B cell (primary cell): ENCODE measurements at regions not wholly inside any gene's neighbourhood (a gene's known extent, or its start where the extent isn't known, plus 50 kb on each side); places are given as distances from the start of the nearest gene placed in this dataset.

Experiments used
- ATAC-seq: fragments of 200-7000 bp; cut with Tn5 transposase; one replicate; pipeline ENCODE4 v1.10.0; 2021; ENCODE audit warnings: low read depth, mild to moderate bottlenecking, moderate number of reproducible peaks, moderate library complexity
- CTCF ChIA-PET: fragments of 350-600 bp; sonication (Branson Sonifier 250); formaldehyde crosslinking; loops from one replicate; lab custom pipeline; 2021; ENCODE audit warnings: antibody characterized with exemption, inconsistent platforms; lab: Charles Lee
- POLR2A ChIA-PET: fragments of 350-600 bp; sonication (Branson Sonifier 250); formaldehyde crosslinking; loops from one replicate; lab custom pipeline; 2021; ENCODE audit warnings: antibody characterized with exemption; lab: Charles Lee
- DNase-seq: peaks from one replicate; pipeline ENCODE4 v3.0.0; 2013
- H2AFZ ChIP-seq: 2 replicates; pipeline ENCODE4 v1.6.1; 2012; ENCODE audit warnings: mild to moderate bottlenecking, low read depth, low read length; ENCODE audit not compliant: insufficient read depth, poor library complexity, severe bottlenecking
- H3K27ac ChIP-seq, 2 donors: 1 replicate in 1 of 2; 2 replicates in 1 of 2; pipeline ENCODE4 v1.5.1; 2012 to 2013; ENCODE audit warnings: low read length in 2 of 2, mild to moderate bottlenecking in 2 of 2, moderate library complexity in 1 of 2
- H3K27me3 ChIP-seq, 4 experiments: fragments of 200-600 bp in 1 of 4; sonication (generic) in 1 of 4; replicated peaks in 1 of 4; 1 replicate in 2 of 4; 2 replicates in 2 of 4; pipeline versions ENCODE4 v1.6.1 to v1.7.0; 2013 to 2016; ENCODE audit warnings: low read length in 3 of 4, mild to moderate bottlenecking in 2 of 4, mixed read lengths in 1 of 4, moderate library complexity in 1 of 4; ENCODE audit not compliant: insufficient read depth in 4 of 4, control insufficient read depth in 3 of 4; ENCODE audit errors: control extremely low read depth in 1 of 4
- H3K36me3 ChIP-seq, 2 experiments: replicated peaks in 1 of 2; 1 replicate in 1 of 2; 2 replicates in 1 of 2; pipeline versions ENCODE4 v1.6.1 to v1.7.1; 2013; ENCODE audit warnings: low read length in 1 of 2; ENCODE audit not compliant: insufficient read depth in 2 of 2, control insufficient read depth in 1 of 2; ENCODE audit errors: control extremely low read depth in 1 of 2, extremely low read depth in 1 of 2
- H3K4me1 ChIP-seq, 2 donors: fragments of 200-600 bp in 1 of 2; sonication (generic) in 1 of 2; 1 replicate in 1 of 2; 2 replicates in 1 of 2; pipeline versions ENCODE4 v1.5.1 to v1.6.1; 2013 to 2017; ENCODE audit warnings: low read length in 2 of 2; ENCODE audit not compliant: control insufficient read depth in 2 of 2, insufficient read depth in 2 of 2
- H3K4me2 ChIP-seq: replicated peaks from 2 replicates; pipeline ENCODE3; 2012; ENCODE audit warnings: mild to moderate bottlenecking, low read depth, low read length; ENCODE audit not compliant: poor library complexity, severe bottlenecking
- H3K4me3 ChIP-seq, 5 experiments: fragments of 200-600 bp in 1 of 5; sonication (generic) in 1 of 5; 1 replicate in 3 of 5; 2 replicates in 2 of 5; pipeline versions ENCODE4 v1.5.1 to v1.7.0; 2011 to 2016; ENCODE audit warnings: low read length in 4 of 5, mild to moderate bottlenecking in 4 of 5, low read depth in 2 of 5, control low read depth in 1 of 5, moderate library complexity in 1 of 5; ENCODE audit not compliant: insufficient read depth in 1 of 5; ENCODE audit errors: control extremely low read depth in 1 of 5, extremely low read depth in 1 of 5
- H3K79me2 ChIP-seq: fragments of 200-600 bp; sonication (generic); one replicate; pipeline ENCODE4 v1.6.0; 2016; ENCODE audit warnings: low read length; ENCODE audit not compliant: control insufficient read depth, insufficient read depth
- H3K9ac ChIP-seq: fragments of 200-600 bp; sonication (generic); 2 replicates; pipeline ENCODE4 v1.6.1; 2017; ENCODE audit warnings: mild to moderate bottlenecking, low read length, moderate library complexity
- H3K9me3 ChIP-seq, 3 donors: one replicate each; pipeline versions ENCODE4 v1.6.1 to v1.7.1; 2013; ENCODE audit warnings: low read length in 2 of 3; ENCODE audit not compliant: control insufficient read depth in 2 of 3, insufficient read depth in 1 of 3; ENCODE audit errors: control extremely low read depth in 1 of 3
- H4K20me1 ChIP-seq: 2 replicates; pipeline ENCODE4 v1.6.0; 2012; ENCODE audit warnings: mild to moderate bottlenecking, low read length; ENCODE audit not compliant: insufficient read depth, control insufficient read depth, poor library complexity, severe bottlenecking
- H3K27ac Mint-ChIP-seq: one replicate; pipeline ENCODE4 v1.8.0; 2021; ENCODE audit warnings: mixed read lengths
- H3K27me3 Mint-ChIP-seq: one replicate; pipeline ENCODE4 v1.8.0; 2021; ENCODE audit warnings: mixed read lengths
- H3K4me1 Mint-ChIP-seq: one replicate; pipeline ENCODE4 v1.8.0; 2021; ENCODE audit warnings: mixed read lengths
- H3K4me3 Mint-ChIP-seq: one replicate; pipeline ENCODE4 v1.8.0; 2021; ENCODE audit warnings: mixed read lengths
- H3K9me3 Mint-ChIP-seq: one replicate; pipeline ENCODE4 v1.8.0; 2022; ENCODE audit warnings: mixed read lengths; ENCODE audit not compliant: insufficient read depth
- CTCF ChIP-seq: fragments of 200-600 bp; IDR thresholded peaks from one replicate; pipeline ENCODE4 v1.8.0; 2022; ENCODE audit warnings: antibody characterized with exemption, mild to moderate bottlenecking
- EZH2 ChIP-seq: IDR thresholded peaks from 2 replicates; pipeline ENCODE4 v1.6.1; 2012; ENCODE audit warnings: borderline replicate concordance, low read depth, mild to moderate bottlenecking, moderate library complexity, low read length; ENCODE audit not compliant: insufficient read depth, poor library complexity, severe bottlenecking
- WGBS: methylation state at CpG from one replicate; pipeline ENCODE4 v1.1.5; 2013; ENCODE audit warnings: missing lambda C conversion rate; ENCODE audit not compliant: insufficient coverage; 5-methylcytosine and 5-hydroxymethylcytosine counted together
- intact Hi-C: fragments of 100-400 bp; cut with micrococcal nuclease; formaldehyde crosslinking; loops from one replicate; pipeline ENCODE4 v1.10.0; 2022

DNA sequence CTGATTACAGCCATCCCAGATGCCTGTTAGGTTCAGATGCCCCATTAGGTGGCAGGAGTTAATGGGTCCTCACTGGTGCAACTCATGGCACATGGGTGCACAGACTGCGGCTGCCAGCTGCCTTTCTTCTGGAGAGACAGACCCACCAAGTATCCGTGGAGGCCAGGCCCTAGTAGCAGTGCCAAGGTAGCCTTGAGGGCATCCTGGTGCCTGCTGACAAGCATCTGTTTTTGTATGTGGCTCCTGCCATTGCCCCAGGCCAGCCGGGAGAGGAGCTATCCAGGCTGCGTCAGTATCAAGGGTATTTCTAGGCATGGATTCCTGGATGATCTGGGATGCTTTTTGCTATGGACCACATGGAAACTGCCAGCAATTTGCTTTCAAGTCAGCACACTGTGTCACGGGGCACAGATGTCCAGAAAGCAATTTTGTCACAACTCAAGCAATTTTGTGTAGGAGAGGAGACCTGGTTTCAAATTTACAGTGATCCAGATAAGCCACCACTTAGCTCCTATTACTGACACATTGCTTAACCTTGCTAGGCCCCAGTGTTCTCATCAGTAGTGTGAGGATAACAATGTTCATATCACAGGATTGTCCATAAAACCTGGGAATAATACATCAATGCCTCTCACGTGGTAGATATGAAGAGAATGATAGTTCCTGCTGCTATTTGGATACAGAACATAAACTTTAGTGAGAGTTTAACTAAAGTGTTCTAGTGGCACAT lies 815.1 kb upstream of the RAB6C start:
- DNase-seq (no peak), ATAC-seq (no peak)
- CTCF ChIA-PET, result no interaction called here
- H4K20me1 ChIP-seq, result no peaks in the 10 kb centered on the region
- no peaks in the 10 kb centered on the region for H3K27me3 ChIP-seq
- 91% methylated on average over 4 of the region's 6 CpGs for whole genome bisulfite sequencing
- no peak overlapping the region for H3K9ac ChIP-seq
- H3K9me3 ChIP-seq, result no peaks in the 10 kb centered on the region
- no peak overlapping the region for H3K27ac Mint-ChIP-seq
- no peak overlapping the region for H3K4me3 Mint-ChIP-seq
- TF ChIP-seq CTCF (no peak), EZH2 (no peak)
- H2AFZ ChIP-seq, result no peak overlapping the region
- H3K27me3 Mint-ChIP-seq, result peaks cover 10% of the 10 kb centered on the region
- H3K4me2 ChIP-seq, result no peak overlapping the region
- POLR2A ChIA-PET, result no interaction called here
- intact Hi-C loops, result no loop called here
- no peak overlapping the region for H3K4me3 ChIP-seq
- no peaks in the 10 kb centered on the region for H3K9me3 Mint-ChIP-seq
- no peak overlapping the region for H3K27ac ChIP-seq
- H3K4me1 Mint-ChIP-seq, result no peaks in the 10 kb centered on the region
- H3K79me2 ChIP-seq, result no peaks in the 10 kb centered on the region
- no peaks in the 10 kb centered on the region for H3K36me3 ChIP-seq
- H3K4me1 ChIP-seq, result no peaks in the 10 kb centered on the region

- no peak for ATAC-seq
Observed at GRCh38 chr2:129165006-129165405, 814.5 kb upstream of the RAB6C start.

More at GRCh38 chr2:129165006-129165405, 814.5 kb upstream of the RAB6C start:
- Histone ChIP-seq H2AFZ (no peak overlapping the region), H3K4me1 (no peaks in the 10 kb centered on the region), H3K9ac (no peak overlapping the region), H3K4me3 (no peak overlapping the region), H3K79me2 (no peaks in the 10 kb centered on the region), H3K4me2 (no peak overlapping the region), H3K9me3 (no peaks in the 10 kb centered on the region), H3K27ac (no peak overlapping the region), H3K27me3 (no peaks in the 10 kb centered on the region), H3K36me3 (no peaks in the 10 kb centered on the region), H4K20me1 (no peaks in the 10 kb centered on the region)
- TF ChIP-seq CTCF (no peak), EZH2 (no peak)
- intact Hi-C loops, result no loop called here
- Mint-ChIP-seq H3K4me1 (no peaks in the 10 kb centered on the region), H3K27me3 (peaks cover 10% of the 10 kb centered on the region), H3K9me3 (no peaks in the 10 kb centered on the region), H3K4me3 (no peak overlapping the region), H3K27ac (no peak overlapping the region)
- no peak for DNase-seq
- ChIA-PET CTCF (no interaction called here), POLR2A (no interaction called here)
